Ectodermal cell (in vitro differentiated cells): ENCODE measurements at regions not wholly inside any gene's neighbourhood (a gene's known extent, or its start where the extent isn't known, plus 50 kb on each side); places are given as distances from the start of the nearest gene placed in this dataset.

Experiments
- H3K27ac ChIP-seq: 2 replicates; pipeline ENCODE4 v1.7.0; 2013; ENCODE audit warnings: mild to moderate bottlenecking, low read depth, low read length; ENCODE audit not compliant: insufficient read depth, poor library complexity, severe bottlenecking
- H3K27me3 ChIP-seq: 2 replicates; pipeline ENCODE4 v1.7.0; 2013; ENCODE audit warnings: mild to moderate bottlenecking, low read length; ENCODE audit not compliant: insufficient read depth, control insufficient read depth, poor library complexity, severe bottlenecking
- H3K36me3 ChIP-seq: one replicate; pipeline ENCODE4 v1.7.0; 2013; ENCODE audit warnings: low read length; ENCODE audit not compliant: control insufficient read depth, insufficient read depth
- H3K4me1 ChIP-seq: one replicate; pipeline ENCODE4 v1.7.0; 2013; ENCODE audit warnings: low read length; ENCODE audit not compliant: control insufficient read depth, insufficient read depth
- H3K4me3 ChIP-seq: 2 replicates; pipeline ENCODE4 v1.7.0; 2013; ENCODE audit warnings: low read depth, low read length, control low read depth; ENCODE audit not compliant: insufficient read depth
- H3K9me3 ChIP-seq: 2 replicates; pipeline ENCODE4 v1.7.0; 2013; ENCODE audit warnings: mild to moderate bottlenecking, low read length, moderate library complexity; ENCODE audit not compliant: control insufficient read depth
- WGBS, 2 experiments: methylation state at CpG; one replicate each; pipeline ENCODE4 v1.1.7; 2013; ENCODE audit warnings: missing lambda C conversion rate in 2 of 2; 5-methylcytosine and 5-hydroxymethylcytosine counted together

- no peaks in the 10 kb centered on the region for H3K9me3 ChIP-seq
- H3K36me3 ChIP-seq: no peaks in the 10 kb centered on the region
- no peaks in the 10 kb centered on the region for H3K27me3 ChIP-seq
- no peaks in the 10 kb centered on the region for H3K4me1 ChIP-seq
- WGBS, 2 experiments: 91 to 92% methylated on average over 3 of the region's 3 CpGs
- H3K4me3 ChIP-seq: no peak overlapping the region
- H3K27ac ChIP-seq: no peak overlapping the region
Observed at GRCh38 chrX:39665830-39666518, 431.8 kb downstream of the BCOR start.

GRCh38 chrX:39667191-39667590 is 430.6 kb downstream of the BCOR start:
- no peak overlapping the region for H3K27ac ChIP-seq

GRCh38 chrX:39667736-39668482 is 429.8 kb downstream of the BCOR start:
- Histone ChIP-seq H3K4me3 (no peak overlapping the region), H3K36me3 (no peaks in the 10 kb centered on the region), H3K27me3 (no peaks in the 10 kb centered on the region), H3K9me3 (no peaks in the 10 kb centered on the region), H3K4me1 (no peaks in the 10 kb centered on the region), H3K27ac (no peak overlapping the region)
- 89 to 91% methylated on average over 9 of the region's 9 CpGs for WGBS, 2 experiments

More at GRCh38 chrX:39667191-39667590, 430.6 kb downstream of the BCOR start:
- Histone ChIP-seq H3K9me3 (no peaks in the 10 kb centered on the region), H3K4me3 (no peak overlapping the region), H3K4me1 (no peaks in the 10 kb centered on the region), H3K36me3 (no peaks in the 10 kb centered on the region), H3K27me3 (no peaks in the 10 kb centered on the region)
- 79 to 95% methylated on average over 2 of the region's 2 CpGs for WGBS, 2 experiments

- 92 to 96% methylated on average over 6 to 7 of the region's 7 CpGs for WGBS, 2 experiments
- no peaks in the 10 kb centered on the region for H3K9me3 ChIP-seq
- H3K4me3 ChIP-seq: no peak overlapping the region
- H3K27me3 ChIP-seq: no peaks in the 10 kb centered on the region
- H3K27ac ChIP-seq: no peak overlapping the region
- H3K4me1 ChIP-seq: no peaks in the 10 kb centered on the region
- H3K36me3 ChIP-seq: no peaks in the 10 kb centered on the region
Observed at GRCh38 chrX:39669668-39670067, 428.1 kb downstream of the BCOR start.

- H3K4me3 ChIP-seq: no peak overlapping the region
- no peaks in the 10 kb centered on the region for H3K27me3 ChIP-seq
- WGBS, 2 experiments: 78 to 91% methylated on average over 5 of the region's 5 CpGs
- H3K4me1 ChIP-seq: no peaks in the 10 kb centered on the region
- no peaks in the 10 kb centered on the region for H3K36me3 ChIP-seq
- H3K27ac ChIP-seq: no peak overlapping the region
- no peaks in the 10 kb centered on the region for H3K9me3 ChIP-seq
Observed at GRCh38 chrX:39670281-39670680, 427.5 kb downstream of the BCOR start.

GRCh38 chrX:39672405-39672804 is 425.4 kb downstream of the BCOR start:
- Histone ChIP-seq H3K27me3 (no peaks in the 10 kb centered on the region), H3K4me1 (no peaks in the 10 kb centered on the region), H3K36me3 (no peaks in the 10 kb centered on the region), H3K9me3 (no peaks in the 10 kb centered on the region), H3K4me3 (no peak overlapping the region), H3K27ac (no peak overlapping the region)
- 93 to 100% methylated on average over 2 of the region's 2 CpGs for WGBS, 2 experiments

- Histone ChIP-seq H3K27me3 (no peaks in the 10 kb centered on the region), H3K4me1 (no peaks in the 10 kb centered on the region), H3K9me3 (no peaks in the 10 kb centered on the region), H3K27ac (no peak overlapping the region), H3K36me3 (no peaks in the 10 kb centered on the region), H3K4me3 (no peak overlapping the region)
- WGBS, 2 experiments: 88 to 90% methylated on average over 5 of the region's 5 CpGs
Observed at GRCh38 chrX:39674490-39675161, 423.1 kb downstream of the BCOR start.

GRCh38 chrX:39675162-39675553 is 422.6 kb downstream of the BCOR start:
- H3K36me3 ChIP-seq: no peaks in the 10 kb centered on the region
- 93 to 99% methylated on average over 6 of the region's 6 CpGs for WGBS, 2 experiments
- no peaks in the 10 kb centered on the region for H3K27me3 ChIP-seq
- no peaks in the 10 kb centered on the region for H3K4me1 ChIP-seq
- H3K27ac ChIP-seq: no peak overlapping the region
- no peak overlapping the region for H3K4me3 ChIP-seq
- H3K9me3 ChIP-seq: no peaks in the 10 kb centered on the region

- Histone ChIP-seq H3K4me3 (no peak overlapping the region), H3K9me3 (no peaks in the 10 kb centered on the region), H3K27me3 (no peaks in the 10 kb centered on the region), H3K4me1 (no peaks in the 10 kb centered on the region), H3K27ac (no peak overlapping the region), H3K36me3 (no peaks in the 10 kb centered on the region)
- WGBS, 2 experiments: 87 to 96% methylated on average over 2 of the region's 2 CpGs
Observed at GRCh38 chrX:39675619-39676018, 422.1 kb downstream of the BCOR start.

- H3K27ac ChIP-seq: no peak overlapping the region
- no peaks in the 10 kb centered on the region for H3K4me1 ChIP-seq
- no peak overlapping the region for H3K4me3 ChIP-seq
- no peaks in the 10 kb centered on the region for H3K9me3 ChIP-seq
- H3K27me3 ChIP-seq: no peaks in the 10 kb centered on the region
- 89 to 93% methylated on average over 2 to 3 of the region's 3 CpGs for WGBS, 2 experiments
- H3K36me3 ChIP-seq: no peaks in the 10 kb centered on the region
Observed at GRCh38 chrX:39676434-39676833, 421.3 kb downstream of the BCOR start.
